GM19395 (cell line): ENCODE measurements at regions not wholly inside any gene's neighbourhood (a gene's known extent, or its start where the extent isn't known, plus 50 kb on each side); places are given as distances from the start of the nearest gene placed in this dataset.

Experiments
- ATAC-seq: cut with Tn5 transposase; IDR thresholded peaks from one replicate; pipeline ENCODE4 v1.9.1; 2021; ENCODE audit warnings: mild to moderate bottlenecking, moderate library complexity; ENCODE audit not compliant: unreplicated experiment

DNA sequence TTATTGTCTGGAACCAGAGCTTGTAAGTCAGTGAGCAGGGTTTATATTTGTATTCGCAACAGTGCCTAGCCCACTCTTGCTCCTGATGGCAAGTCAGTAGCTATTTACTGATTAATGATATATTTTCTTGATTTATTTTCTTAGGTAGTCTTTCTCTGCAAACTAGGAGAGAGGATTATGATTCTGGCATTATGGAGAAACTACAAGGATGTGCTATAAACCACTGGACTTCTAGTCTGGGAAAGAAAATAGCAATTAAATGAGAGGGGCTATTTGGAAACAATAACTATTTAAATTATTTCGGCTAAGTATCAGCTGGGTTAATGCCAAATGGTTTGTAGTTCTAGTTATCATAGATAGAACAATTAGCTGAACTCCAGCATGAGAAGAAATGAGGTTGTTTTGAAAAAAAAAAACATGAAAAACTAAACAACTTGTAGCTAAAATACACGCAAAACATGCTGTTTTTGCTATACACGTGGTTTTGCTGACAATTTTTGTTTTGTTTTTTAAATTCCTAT lies 304.9 kb upstream of the TCF21 start:
- no peak for ATAC-seq

DNA sequence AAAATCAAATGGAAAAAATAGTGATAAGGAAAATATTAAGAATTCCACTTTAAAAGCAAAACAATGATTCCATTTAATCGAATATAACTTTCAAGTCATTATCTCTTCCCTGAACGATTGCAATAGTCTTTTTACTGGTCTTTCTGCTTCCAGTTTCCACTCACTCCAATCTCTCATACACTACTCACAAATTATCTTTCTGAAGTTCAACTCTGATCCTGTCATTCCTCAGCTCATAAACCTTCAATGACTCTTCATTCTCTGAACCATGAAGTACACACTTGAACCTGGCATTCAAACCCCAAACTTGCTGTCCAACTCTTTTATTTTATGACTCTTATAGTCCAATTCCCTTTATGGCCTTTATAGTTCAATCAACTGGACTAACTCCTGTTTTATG lies 304.1 kb upstream of the TCF21 start:
- ATAC-seq, result no peak

DNA sequence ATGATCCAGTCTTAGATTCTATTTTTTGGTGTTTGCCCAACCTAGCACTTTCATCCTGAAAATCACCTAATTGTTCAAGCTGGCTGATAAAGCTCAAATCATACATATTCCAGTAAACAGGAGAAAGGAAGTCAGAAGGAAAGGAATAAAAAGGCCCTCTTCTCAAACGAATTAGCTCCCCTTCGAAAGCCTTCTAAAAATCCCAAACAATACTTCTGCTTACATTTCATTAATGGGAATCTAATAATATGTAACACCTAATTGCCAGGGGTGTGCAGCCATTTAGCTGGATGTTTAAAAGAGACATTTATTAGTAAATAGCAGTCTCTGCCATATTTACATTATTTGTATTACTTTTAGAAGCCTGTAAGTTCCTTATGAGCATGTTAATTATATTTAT lies 302.9 kb upstream of the TCF21 start:
- no peak for ATAC-seq

- no peak for ATAC-seq
Observed at GRCh38 chr6:133587546-133588160, 301.3 kb upstream of the TCF21 start.

GRCh38 chr6:133590196-133590595 lies 298.7 kb upstream of the TCF21 start:
- ATAC-seq, result no peak

GRCh38 chr6:133590814-133591213 lies 298.1 kb upstream of the TCF21 start:
- ATAC-seq, result no peak

GRCh38 chr6:133591275-133591674 lies 297.6 kb upstream of the TCF21 start:
- no peak for ATAC-seq

- ATAC-seq, result no peak
Observed at GRCh38 chr6:133594652-133595110, 294.2 kb upstream of the TCF21 start.

GRCh38 chr6:133595111-133595761 lies 293.7 kb upstream of the TCF21 start:
- ATAC-seq, result no peak

- ATAC-seq, result no peak
Observed at GRCh38 chr6:133606852-133607251, 282.1 kb upstream of the TCF21 start.

GRCh38 chr6:133608620-133609019 lies 280.3 kb upstream of the TCF21 start:
- no peak for ATAC-seq

DNA sequence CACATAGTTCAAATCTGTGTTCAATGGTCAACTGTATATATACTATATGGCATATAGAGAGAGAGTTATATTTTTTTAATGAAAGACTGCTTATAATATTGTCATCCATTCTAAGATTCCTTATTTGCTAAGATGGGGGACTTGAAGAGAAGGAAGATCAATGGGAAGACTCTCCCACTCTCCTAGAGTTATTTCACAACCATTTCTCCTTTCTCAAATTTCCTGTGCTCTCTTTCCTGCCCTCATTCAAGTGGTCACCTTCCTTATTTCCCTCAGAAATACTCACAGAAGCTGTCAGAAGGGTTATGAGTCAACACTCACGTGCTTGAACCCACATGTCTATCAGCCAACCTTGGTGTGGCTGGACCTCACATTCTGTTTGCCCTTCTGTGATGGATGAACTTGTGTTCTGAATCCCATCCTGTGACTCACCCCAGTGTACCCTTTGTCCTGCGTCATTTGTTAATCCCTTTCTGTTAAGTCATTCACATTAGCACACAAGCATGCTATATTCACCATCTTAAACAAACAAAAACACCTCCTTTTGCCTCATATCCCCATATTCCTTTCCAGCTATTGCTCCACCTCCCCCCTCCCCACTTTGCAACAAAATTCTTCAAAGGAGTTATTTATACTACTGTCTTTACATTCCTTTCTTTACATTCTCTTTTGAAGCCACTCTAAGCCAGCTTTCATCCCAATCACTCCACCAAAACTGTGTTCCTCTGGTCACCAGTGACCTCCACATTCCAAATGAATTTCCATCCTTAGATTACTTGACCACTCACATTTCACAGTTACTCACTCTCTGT lies 279.3 kb upstream of the TCF21 start:
- ATAC-seq, result no peak

DNA sequence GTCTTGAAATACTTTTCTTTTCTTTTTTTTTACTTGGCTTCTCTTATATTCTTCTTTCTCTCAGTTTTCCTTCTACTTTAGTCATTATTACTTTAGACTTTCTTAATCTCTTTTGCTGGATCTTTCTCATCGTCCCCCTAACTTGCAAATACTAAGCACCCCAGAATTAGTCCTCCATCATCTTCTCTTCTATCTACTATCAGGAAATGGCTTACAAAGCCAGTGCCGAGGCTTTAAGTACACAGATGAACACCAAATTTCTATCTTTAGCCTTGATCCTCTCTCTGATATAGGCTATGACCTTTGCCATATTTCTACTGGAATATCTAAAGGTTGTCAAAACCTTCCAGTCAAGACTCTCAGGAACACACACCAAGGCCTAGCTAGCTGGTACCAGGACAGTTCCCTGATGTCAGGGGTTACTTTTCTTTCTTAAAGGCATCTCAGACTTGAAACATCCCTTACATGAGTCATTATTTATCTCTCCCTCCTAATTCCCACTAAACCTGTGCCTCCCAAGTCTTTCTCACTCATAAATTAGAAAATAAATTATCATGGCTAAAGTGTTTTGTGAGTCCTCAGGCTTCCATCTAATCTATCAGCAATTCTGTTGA lies 278.6 kb upstream of the TCF21 start:
- no peak for ATAC-seq

GRCh38 chr6:133610971-133611370 lies 277.9 kb upstream of the TCF21 start:
- ATAC-seq, result no peak

- ATAC-seq, result no peak
Observed at GRCh38 chr6:133612459-133612858, 276.5 kb upstream of the TCF21 start.

DNA sequence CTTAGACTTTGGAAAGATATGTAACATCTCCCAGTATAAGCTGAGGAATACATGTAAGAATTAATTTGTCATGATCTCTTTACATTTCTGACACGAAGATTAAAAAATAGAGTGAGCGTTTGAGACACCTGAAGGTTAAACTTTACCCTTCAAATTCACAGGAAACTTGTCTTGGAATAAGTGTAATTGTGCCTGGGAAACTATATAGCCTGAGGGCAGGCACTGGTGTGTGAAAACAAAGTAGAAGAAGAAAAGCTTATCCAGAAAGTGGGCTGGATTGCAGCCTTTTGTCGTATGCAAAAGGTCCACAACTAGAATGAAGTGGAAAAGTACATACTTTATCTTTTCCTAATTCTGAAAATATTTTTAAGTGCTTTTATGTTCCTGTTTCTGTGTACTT lies 275.7 kb upstream of the TCF21 start:
- no peak for ATAC-seq

GRCh38 chr6:133621751-133622150 lies 267.2 kb upstream of the TCF21 start:
- no peak for ATAC-seq

GRCh38 chr6:133623065-133623464 lies 265.8 kb upstream of the TCF21 start:
- ATAC-seq, result no peak

DNA sequence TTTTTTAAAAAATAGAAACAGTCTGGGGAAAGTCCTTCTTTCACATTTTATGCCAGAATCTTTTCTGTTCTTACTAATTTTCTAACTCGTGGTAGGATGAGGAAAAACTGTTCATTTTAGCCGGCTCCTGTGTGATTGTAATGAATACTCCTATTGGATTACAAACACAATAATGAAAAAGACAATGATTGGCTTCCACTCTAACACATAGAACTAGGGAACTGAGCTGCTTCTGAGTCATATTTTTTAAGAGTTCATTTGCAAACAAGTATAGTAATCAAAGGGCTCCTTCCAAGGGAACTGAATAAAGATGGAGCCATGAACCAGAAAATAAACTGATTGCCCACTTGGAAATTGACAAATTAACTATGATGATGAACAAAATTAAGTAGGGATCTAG lies 265.3 kb upstream of the TCF21 start:
- no peak for ATAC-seq

DNA sequence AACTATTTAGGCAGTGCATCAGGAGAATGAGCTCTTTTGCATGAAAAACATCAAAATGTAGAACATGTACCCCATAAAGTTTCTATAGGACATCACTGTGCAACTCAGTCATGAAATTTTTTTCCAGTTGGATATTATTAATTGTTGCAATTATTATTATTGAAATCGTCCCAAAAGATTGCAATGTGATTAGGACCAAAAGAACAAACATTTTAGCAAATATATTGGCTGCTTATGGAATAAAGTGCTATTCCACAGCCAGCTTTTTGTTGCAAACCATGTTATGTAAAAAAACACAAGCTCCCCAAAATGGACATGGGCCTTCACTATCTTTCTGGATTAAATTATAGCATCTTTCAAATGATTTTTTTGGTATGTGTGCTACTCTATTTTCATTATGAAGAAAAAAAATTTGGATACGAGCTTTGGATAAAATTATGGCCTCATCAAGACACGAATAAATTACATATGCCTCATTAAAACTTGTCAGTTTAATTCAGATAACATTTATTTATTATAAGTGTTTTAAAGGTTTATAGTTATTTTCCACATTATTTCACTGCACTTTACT lies 262.7 kb upstream of the TCF21 start:
- ATAC-seq, result no peak

DNA sequence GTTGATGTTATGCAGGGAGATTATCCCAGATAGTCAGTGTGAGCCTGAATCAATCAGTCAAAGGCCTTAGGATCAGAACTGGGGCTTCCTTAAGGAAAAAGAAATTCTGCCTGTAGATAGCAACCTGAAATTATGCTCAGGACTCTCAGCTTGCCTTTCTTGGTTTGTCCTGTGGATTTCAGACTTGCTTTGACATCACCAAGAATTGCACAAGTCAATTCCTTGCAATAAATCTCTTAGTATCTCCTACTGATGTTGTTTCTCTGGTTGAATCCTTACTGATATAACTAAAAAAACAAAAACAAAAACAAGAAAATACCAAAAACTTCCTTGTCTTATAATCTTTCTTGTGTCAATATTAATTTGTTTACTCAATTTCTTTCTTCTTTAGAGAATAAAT lies 258.9 kb upstream of the TCF21 start:
- ATAC-seq, result no peak
